WTC11 (cell line): ENCODE measurements at regions not wholly inside any gene's neighbourhood (a gene's known extent, or its start where the extent isn't known, plus 50 kb on each side); places are given as distances from the start of the nearest gene placed in this dataset.

Experiments used
- AR ChIP-seq: fragments of 250-450 bp; sonication (Bioruptor Pico); IDR thresholded peaks from 2 replicates; pipeline ENCODE4 v1.9.0; 2021; ENCODE audit warnings: mild to moderate bottlenecking
- ATF2 ChIP-seq: sonication (generic); formaldehyde crosslinking; IDR thresholded peaks from 2 replicates; pipeline ENCODE4 v1.8.1; 2022; ENCODE audit warnings: low read depth, missing genetic modification reagents, borderline replicate concordance
- CTCF ChIP-seq: fragments of 200-600 bp; IDR thresholded peaks from 2 replicates; pipeline ENCODE4 v1.8.0; 2022; ENCODE audit warnings: antibody characterized with exemption
- FOXJ3 ChIP-seq: sonication (generic); formaldehyde crosslinking; IDR thresholded peaks from 2 replicates; pipeline ENCODE4 v1.9.0; 2021; ENCODE audit warnings: missing genetic modification reagents, mild to moderate bottlenecking, borderline replicate concordance
- RELA ChIP-seq: sonication (generic); formaldehyde crosslinking; IDR thresholded peaks from 2 replicates; pipeline ENCODE4 v1.8.1; 2022; ENCODE audit warnings: missing genetic modification reagents, mild to moderate bottlenecking, borderline replicate concordance
- SMAD4 ChIP-seq: sonication (generic); formaldehyde crosslinking; IDR thresholded peaks from 2 replicates; pipeline ENCODE4 v1.8.0; 2022; ENCODE audit warnings: mild to moderate bottlenecking, missing genetic modification reagents
- TF ChIP-seq, protein P1 (sequence below): sonication (generic); formaldehyde crosslinking; IDR thresholded peaks from 2 replicates; pipeline ENCODE4 v1.8.1; 2022; ENCODE audit warnings: mild to moderate bottlenecking, moderate library complexity, missing genetic modification reagents

DNA sequence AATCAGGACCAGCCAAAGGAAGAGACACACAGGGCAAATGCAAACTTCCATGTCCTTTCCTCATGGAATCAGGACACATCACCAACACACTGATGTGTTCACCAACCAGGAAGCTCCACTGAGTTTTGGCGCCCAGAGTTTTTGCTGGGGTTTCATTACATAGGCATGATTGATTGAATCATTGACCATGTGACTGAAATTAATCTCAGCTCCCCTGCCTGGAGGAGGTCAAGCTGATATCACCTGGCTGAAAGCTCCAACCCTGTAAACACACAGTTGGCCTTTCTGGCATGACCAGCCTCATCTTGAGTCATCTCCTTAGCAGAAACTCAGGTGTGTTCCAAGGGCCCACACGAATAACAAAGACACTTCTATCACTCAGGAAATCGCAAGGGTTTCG lies 133.2 kb downstream of the TRIM29 start:
- TF ChIP-seq SMAD4 (CRISPR knock-in tag) (no peak), FOXJ3 (CRISPR knock-in tag) (no peak), RELA (no peak), CTCF (no peak), ATF2 (no peak), AR (CRISPR knock-in tag) (no peak)
- TF ChIP-seq, protein P1, sequence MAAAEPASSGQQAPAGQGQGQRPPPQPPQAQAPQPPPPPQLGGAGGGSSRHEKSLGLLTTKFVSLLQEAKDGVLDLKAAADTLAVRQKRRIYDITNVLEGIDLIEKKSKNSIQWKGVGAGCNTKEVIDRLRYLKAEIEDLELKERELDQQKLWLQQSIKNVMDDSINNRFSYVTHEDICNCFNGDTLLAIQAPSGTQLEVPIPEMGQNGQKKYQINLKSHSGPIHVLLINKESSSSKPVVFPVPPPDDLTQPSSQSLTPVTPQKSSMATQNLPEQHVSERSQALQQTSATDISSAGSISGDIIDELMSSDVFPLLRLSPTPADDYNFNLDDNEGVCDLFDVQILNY (CRISPR knock-in tag) = no peak
